ENCODE measurements at regions not wholly inside any gene's neighbourhood (a gene's known extent, or its start where the extent isn't known, plus 50 kb on each side); places are given as distances from the start of the nearest gene placed in this dataset.
"Not testable (repeated sequence)": the region's sequence is repeated elsewhere in the genome, so short reads cannot be mapped to it uniquely, and the experiment has no call there.

DNA sequence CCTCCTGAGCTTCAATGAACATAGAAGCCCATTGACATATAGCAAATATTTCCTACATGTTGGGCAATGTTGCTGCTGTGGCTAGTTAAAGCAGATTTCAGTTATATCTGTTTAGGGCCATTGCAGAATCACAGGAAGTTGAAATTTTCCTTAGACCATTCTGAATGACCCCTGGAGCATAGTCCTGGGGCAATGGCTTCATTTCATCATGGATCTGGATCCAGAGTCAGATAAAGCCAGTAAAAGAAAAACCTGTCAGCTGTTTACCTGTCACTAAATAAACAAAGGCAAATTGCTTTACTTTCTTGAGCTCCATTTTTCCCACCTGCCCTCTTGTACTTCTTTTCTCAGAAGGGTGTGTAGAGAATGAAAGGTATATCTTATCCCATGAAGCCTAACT is 494.0 kb upstream of the MAP3K7 start:
- no peak for DNase-seq (ENCODE audit: low spot score)
- intact Hi-C loops (cut with DNase I) = no loop called here

DNA sequence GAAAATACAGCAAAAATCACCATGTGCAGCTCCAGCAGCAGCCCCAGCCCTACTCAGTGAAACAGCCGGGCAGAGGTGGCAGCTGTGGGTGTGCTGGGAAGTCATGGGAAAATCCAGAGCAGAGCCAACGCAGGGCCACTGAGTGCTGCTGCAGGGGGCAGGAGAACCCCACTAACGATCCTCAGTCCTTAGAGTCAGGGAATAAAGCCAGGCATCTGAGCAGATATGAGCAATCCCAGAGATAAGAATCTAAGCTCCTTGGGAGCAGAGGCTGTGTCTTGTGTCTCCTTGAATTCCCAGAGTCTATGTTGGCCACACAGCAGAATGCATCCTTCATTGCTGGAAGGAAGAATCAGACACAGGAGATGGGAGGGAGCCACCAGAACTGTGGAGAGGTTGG is 493.1 kb upstream of the MAP3K7 start:
- no peak for DNase-seq (ENCODE audit: low spot score)
- intact Hi-C loops (cut with DNase I) = no loop called here

DNA sequence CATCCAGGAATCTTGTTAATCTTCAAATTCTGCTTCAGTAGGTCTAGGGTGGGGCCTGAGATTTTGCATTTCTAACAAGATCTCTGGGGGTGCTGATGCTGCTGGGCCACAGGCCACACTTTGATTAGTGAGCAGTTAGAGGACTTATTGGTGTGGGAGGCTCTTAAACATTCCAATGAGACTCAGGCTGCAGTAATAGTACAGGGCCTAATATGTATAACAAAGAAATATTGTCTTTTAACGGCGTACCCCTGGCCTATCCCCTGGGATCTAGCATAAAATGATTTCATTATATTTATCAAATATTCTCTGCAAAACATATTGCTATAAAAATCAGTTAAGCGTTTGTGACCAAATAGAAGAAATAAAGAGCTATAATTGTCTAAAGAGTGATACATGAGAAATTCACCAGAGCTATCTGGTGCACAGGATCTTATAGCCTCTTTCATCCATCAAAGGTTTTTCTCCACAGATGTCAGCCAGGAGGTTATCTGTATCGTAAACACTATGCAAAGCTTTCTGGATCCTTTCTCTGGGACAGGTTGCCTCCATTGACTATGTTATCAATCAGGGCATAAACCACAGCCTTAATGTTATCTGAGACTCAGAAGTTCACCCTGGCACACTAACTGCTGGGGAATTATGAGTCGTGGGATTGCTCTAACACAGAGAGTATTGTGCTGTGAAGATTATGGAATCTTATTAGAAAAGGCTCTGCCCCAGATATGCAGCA is 488.5 kb upstream of the MAP3K7 start:
- intact Hi-C loops (cut with DNase I) = no loop called here
- DNase-seq (ENCODE audit: low spot score) = no peak

DNA sequence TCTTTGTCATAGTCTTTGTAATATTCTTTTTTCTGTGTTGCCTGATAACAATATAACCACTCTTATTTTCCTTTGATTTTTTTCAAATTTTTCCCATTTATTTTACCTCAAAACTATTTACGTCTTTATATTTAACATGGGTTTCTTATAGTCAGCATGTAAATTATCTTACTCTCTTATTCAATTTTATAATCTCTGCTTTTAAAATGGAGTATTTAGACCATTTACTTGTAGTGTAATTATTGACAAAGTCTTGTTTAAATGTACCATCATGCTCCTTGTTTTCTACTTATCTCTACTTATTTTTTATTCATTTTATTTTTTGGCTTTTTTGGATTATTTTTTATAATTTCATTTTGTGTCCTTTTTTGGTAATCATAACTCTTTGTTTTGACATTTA is 476.5 kb upstream of the MAP3K7 start:
- intact Hi-C loops (cut with DNase I) = no loop called here
- no peak for DNase-seq (ENCODE audit: low spot score)

DNA sequence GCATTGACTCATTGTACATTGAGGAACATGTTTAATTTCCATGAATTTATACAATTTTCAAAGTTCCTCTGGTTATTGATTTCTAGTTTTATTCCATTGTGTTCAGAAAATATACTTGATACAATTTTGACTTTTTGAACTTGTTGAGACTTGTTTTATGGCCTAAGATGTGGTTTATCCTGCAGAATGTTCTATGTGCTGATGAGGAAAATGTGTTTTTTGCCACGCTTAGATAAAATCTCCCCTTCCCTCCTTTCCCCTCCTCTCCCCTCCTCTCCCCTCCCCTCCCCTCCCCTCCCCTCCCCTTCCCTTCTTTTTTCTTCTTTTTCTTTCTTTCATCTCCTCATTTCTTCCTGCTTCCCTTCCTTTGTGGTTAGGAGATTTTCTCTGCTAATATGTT is 470.8 kb upstream of the MAP3K7 start:
- no peak for DNase-seq (ENCODE audit: low spot score)
- intact Hi-C loops (cut with DNase I) = no loop called here

DNA sequence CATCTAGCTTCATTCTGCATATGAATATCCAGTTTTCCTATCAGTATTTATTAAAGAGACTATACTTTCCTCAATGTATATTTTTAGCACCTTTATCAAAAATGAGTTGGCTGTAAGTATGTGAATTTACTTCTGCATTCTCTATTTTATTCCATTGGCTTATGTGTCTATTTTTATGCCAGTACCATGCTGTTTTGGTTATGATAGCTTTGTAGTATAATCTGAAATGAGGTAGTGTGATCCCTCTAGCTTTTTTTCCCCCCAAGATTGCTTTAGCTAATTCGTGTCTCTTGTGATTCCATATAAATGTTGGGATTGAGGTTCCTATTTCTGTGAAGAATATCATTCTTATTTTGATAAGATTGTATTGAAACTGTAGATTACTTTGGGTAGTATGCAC is 469.1 kb upstream of the MAP3K7 start:
- no peak for DNase-seq (ENCODE audit: low spot score)
- intact Hi-C loops (cut with DNase I) = no loop called here

DNA sequence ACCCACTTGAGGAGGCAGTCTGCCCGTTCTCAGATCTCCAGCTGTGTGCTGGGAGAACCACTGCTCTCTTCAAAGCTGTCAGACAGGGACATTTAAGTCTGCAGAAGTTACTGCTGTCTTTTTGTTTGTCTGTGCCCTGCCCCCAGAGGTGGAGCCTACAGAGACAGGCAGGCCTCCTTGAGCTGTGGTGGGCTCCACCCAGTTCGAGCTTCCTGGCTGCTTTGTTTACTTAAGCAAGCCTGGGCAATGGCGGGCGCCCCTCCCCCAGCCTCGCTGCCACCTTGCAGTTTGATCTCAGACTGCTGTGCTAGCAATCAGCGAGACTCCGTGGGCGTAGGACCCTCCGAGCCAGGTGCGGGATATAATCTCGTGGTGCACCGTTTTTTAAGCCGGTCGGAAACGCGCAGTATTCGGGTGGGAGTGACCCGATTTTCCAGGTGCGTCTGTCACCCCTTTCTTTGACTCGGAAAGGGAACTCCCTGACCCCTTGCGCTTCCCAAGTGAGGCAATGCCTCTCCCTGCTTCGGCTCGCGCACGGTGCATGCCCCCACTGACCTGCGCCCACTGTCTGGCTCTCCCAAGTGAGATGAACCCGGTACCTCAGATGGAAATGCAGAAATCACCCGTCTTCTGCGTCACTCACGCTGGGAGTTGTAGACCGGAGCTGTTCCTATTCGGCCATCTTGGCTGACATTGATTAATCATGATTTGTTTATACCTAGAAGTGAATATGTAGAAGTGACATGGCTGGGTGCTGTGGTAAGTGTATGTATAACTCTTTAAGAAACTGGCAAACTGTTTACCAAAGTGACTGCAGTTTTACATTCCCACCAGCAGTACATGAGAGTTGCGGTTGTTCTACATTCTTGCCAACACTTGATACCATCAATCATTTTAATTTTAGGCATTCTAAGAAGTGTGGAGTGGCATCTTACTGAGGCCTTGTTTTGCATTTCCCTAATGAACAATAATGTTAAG is 465.9 kb upstream of the MAP3K7 start:
- DNase-seq (ENCODE audit: low spot score); intact Hi-C loops (cut with DNase I): not testable (repeated sequence)

DNA sequence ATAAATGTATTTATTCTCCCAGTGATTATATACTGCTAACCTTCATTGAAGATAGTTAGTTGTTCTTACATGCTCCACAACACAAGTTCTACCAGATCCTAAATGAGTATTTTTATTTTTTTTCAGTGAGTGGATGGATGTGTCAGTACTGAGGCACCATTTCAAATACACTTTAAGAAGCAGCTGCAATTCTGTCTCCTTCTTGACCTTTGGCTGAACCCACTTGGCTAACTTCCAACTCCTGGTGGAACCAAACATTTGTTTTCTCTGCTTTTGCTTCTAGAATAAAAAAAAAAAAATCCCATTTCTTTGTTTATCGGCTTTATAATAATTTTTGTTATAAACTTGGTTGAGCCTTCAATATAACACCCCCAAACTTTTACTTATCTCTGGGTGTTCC is 458.3 kb upstream of the MAP3K7 start:
- intact Hi-C loops (cut with DNase I) = no loop called here
- DNase-seq (ENCODE audit: low spot score) = no peak

DNA sequence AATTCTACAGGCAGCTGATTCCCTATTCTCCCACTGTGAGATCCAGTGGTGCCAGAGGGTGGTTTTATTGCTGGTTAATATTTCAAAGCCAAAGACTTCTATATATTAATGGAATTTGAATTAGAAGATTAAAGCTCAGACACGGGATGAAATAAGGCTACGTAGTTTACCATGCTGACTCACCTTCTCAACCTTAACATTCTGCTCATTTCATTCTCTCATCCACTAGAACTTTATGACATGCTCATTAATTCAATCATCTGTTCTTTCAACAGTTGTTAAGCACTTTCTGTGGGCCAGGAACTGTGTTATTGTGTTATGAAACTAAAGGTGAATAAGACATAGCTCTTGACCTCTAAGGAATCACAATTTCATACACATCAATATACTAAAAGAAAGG is 456.9 kb upstream of the MAP3K7 start:
- intact Hi-C loops (cut with DNase I) = no loop called here
- DNase-seq (ENCODE audit: low spot score) = no peak

DNA sequence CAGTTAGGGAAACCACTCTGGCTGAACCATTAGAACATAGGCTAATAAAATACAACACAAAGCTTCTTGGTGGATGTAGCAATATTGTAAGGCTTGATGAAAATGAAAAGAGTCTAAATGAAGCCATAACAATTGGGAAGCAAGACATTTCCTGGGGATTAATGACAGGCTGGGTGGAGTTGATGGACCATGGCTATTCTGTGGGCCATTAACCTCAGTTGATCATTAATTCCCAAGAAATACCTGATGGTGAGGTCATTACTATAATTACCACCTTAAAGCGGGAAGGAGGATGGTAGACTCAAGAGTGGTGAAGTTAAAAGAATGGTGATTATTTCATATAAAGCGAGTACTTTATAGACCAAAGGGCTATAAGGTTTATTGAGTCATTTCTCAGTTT is 455.8 kb upstream of the MAP3K7 start:
- intact Hi-C loops (cut with DNase I) = no loop called here
- DNase-seq (ENCODE audit: low spot score) = no peak

DNA sequence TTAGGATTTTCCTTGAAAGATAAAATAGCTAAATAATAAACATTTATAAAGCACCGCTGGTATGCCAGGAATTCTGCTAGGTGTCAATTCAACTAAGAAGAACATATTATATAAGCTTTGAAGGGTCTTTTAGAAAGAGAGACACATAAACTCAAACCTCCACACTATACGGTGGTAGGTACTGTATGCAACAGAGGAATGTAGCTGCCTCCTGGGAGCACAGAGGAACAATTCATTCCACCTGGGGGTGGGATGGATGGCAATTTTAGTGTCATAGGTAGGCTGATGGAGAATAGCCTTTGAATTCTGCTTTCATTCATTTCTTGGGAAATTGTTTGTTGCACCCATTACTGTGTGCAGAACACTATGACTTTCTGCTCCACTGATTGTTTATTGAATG is 447.1 kb upstream of the MAP3K7 start:
- DNase-seq (ENCODE audit: low spot score) = no peak
- intact Hi-C loops (cut with DNase I) = no loop called here

DNA sequence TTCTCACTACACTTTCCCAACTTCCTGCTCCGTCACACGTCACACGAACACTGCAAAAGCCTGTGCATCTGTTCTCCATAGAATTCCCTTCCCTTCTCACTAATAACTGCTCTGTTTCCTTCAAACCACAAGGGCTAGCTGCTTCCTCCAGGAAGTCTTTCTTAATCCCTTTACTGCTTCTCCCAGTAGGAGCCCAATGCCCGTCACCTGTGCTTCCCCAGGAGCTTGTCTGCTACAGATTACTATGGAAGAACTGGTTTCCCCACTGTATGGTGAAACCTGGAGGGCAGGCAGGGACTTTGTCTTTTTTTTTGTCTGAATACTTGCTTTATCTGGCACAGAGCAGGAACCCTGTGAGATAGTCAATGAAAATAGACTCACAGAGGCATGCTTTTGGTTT is 444.7 kb upstream of the MAP3K7 start:
- intact Hi-C loops (cut with DNase I) = no loop called here
- no peak for DNase-seq (ENCODE audit: low spot score)

DNA sequence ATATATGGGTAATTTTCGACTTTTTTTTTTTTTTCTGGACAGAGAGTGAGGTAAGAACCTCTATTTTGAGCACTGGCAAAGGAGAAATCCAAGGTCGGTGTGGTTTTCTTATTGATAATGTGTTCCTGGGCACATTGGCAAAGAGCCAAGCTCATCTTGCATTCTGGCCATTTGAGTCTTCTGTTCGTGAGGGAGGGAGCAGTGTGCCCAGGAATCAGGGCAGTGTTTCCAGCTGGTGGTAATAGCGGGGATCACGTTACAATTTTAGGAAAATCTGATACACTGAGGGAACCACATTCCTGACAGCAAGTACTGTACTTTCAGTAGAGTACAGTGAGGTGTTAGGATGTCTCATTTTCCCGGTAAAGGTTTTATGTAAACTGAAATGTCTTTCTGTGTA is 442.3 kb upstream of the MAP3K7 start:
- intact Hi-C loops (cut with DNase I) = no loop called here
- DNase-seq (ENCODE audit: low spot score) = no peak

DNA sequence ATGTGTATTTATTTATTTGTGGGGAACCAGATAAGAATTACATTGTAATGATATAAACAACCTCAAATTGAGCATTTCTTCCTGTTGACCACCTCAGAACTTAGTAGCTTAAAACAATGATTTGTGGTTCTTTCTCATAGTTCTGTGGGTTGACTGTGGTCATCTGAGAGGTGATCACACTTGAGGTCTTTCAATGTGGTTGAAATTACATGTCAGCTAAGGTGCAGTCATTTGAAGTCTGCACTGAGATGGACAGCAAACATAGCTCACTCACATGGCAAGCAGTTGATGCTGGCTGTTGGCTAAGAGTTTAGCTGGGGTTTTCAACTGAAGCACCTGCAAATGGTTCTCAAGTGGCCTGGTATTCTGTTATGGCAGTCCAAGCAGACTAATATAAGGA is 436.7 kb upstream of the MAP3K7 start:
- intact Hi-C loops (cut with DNase I) = no loop called here
- DNase-seq (ENCODE audit: low spot score) = no peak

DNA sequence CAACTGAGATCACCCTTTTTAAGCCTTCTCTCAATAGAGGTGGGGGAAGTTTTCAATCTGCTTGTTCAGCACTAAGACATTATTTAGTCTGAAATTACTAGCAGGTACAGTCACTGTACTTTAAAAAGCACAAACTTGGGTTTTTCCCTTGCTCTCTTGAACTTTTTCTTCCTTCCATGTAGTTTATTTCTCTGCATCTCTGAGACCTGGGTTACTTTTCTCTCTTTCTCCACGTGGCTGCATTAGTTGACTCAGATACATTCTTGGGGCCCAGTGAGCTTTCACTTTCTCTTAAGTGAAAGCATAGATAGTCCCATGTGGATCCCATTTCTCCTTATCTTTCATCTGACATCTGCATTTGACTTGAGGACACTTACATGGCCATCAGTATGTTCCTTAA is 433.9 kb upstream of the MAP3K7 start:
- intact Hi-C loops (cut with DNase I) = no loop called here
- no peak for DNase-seq (ENCODE audit: low spot score)

DNA sequence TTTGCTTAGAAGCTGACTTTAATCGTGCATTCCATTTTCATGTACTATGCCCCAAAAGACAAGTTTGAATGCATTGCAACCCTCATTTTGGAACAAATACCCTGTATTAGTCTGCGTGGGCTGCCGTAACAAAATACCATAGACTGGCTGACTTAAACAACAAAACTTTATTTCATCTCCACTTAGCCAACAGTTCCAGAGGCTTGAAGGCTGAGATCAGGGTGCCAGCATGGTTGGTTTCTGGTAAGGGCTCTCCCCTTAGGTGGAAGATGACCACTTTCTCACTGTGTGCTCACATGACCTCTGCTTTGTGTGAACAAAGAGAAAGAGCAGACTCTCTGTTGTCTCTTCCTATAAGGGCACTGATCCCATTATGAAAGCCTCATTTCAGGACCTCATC is 431.7 kb upstream of the MAP3K7 start:
- intact Hi-C loops (cut with DNase I) = no loop called here
- DNase-seq (ENCODE audit: low spot score) = no peak

DNA sequence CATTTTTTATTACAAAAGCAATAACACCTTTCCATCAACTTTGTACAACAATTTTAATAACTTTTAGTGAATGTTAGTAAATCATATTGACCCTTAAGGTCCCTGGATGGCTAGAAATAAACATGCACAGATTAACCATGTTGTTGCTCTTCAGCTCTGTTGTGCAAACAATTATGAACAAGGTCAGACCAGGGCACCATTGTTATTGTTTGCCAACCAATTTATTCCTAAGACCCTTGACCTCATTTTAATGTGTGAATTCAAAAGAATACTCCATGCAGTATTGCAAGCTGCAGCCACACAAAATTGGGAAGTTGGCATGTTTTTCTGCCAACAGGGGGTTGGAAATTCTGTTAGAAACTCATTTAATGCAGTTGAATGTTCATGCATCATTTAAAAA is 426.6 kb upstream of the MAP3K7 start:
- no peak for DNase-seq (ENCODE audit: low spot score)
- intact Hi-C loops (cut with DNase I) = no loop called here

DNA sequence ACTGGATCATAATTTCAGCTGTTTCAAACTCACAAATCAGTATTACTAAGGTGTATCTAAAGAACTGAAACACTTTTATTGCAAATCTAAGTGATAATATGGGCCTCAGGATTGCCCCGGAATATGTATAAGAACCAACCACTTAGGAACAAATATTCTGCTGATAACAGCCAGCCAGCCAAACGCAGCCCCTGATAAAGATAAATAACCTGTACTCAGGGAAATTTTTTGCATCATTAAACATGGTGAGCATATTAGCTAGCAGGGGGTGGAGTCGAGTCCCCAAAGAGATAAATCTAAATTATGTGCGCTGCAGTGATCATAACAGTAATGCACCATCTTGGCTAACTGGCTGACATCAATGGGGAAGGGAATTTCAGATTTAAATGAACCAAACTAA is 410.2 kb upstream of the MAP3K7 start:
- intact Hi-C loops (cut with DNase I) = no loop called here

DNA sequence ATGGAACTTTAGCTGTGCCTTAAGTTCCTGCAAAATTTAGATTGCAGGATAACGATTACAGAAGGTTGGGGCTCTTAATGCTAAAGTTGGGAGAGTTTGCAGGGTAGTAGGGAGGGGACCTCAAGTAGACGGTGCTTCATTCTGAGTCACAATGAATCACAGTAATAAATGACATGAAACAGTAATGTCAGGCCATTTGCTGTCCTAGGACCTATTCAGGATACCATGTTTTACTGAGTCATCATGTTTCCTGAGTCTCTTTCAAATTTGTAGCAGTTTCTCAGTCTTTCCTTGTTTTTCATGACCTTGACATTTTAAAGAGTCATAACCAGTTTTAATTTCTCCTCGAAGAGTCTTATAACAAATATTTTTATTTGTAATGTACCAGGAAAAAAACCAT is 406.9 kb upstream of the MAP3K7 start:
- intact Hi-C loops (cut with DNase I) = no loop called here
- DNase-seq (ENCODE audit: low spot score) = no peak

More for the DNA sequence above, 410.2 kb upstream of the MAP3K7 start:
- DNase-seq (ENCODE audit: low spot score) = no peak

DNA sequence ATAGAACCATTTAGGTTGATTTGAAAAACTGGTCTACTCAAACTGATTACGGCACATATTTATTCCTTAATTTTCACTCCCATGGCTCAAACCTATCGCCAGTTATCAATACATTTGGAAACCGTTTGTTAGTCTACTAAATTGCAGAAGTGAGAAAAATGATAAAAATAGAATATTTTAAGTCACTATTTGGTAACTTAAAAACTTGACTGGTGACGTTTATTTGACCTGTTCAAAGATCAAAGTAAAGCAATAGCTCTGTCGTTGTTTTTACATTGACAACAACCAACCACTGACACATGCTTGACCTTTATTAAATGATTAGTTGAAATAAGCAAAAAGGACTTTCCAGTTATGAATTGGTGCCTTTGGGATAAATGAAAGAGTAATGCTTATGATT is 402.9 kb upstream of the MAP3K7 start:
- DNase-seq (ENCODE audit: low spot score) = no peak
- intact Hi-C loops (cut with DNase I) = no loop called here

DNA sequence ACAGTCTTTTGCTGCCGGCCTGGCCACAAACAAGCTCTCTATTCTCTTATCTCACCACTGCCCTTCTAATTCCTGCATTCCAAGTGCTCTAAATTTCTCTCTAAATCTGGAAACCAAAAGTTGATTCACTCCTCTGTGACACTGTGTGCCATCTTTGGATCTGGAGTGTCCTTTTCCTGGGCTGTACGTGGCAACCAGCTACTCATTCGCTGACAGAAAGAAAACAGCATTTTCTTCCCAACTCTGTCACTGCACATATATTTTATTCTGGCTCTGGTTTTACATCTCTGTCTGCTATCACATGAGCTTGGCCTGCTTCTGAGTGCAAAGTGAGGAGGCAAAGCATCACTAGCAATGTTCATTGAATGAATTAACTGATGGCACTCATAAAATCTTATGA is 397.2 kb upstream of the MAP3K7 start:
- intact Hi-C loops (cut with DNase I) = no loop called here
- no peak for DNase-seq (ENCODE audit: low spot score)
